ENCODE measurements at regions not wholly inside any gene's neighbourhood (a gene's known extent, or its start where the extent isn't known, plus 50 kb on each side); places are given as distances from the start of the nearest gene placed in this dataset.

DNA sequence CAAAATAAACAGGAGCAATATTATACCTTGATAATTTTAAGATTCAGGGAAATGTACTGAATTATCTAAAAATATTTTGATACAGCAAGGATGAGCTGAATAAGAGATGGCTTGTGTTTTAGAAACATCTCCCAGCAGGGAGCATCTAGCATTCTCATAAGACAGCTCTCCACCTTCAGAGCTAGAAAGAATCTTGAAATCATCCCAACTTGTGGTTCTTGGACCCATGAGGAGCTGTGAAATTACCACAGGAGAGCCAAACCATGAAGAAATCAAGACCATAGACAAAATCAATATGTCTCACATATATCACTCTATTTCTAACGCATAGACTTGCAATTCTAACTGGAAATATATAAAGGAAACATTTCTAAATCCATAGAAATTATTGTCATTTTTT, 210.6 kb upstream of the DKK2 start (continued):
- TF ChIP-seq, protein P1, sequence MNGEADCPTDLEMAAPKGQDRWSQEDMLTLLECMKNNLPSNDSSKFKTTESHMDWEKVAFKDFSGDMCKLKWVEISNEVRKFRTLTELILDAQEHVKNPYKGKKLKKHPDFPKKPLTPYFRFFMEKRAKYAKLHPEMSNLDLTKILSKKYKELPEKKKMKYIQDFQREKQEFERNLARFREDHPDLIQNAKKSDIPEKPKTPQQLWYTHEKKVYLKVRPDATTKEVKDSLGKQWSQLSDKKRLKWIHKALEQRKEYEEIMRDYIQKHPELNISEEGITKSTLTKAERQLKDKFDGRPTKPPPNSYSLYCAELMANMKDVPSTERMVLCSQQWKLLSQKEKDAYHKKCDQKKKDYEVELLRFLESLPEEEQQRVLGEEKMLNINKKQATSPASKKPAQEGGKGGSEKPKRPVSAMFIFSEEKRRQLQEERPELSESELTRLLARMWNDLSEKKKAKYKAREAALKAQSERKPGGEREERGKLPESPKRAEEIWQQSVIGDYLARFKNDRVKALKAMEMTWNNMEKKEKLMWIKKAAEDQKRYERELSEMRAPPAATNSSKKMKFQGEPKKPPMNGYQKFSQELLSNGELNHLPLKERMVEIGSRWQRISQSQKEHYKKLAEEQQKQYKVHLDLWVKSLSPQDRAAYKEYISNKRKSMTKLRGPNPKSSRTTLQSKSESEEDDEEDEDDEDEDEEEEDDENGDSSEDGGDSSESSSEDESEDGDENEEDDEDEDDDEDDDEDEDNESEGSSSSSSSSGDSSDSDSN (IDR thresholded peaks at IDR 0.05; ENCODE audit: borderline replicate concordance in 1 of 2, low read depth in 2 of 2, low read length in 2 of 2): no peak
- TF ChIP-seq ZNF551 (CRISPR knock-in tag; IDR thresholded peaks at IDR 0.05): no peak

DNA sequence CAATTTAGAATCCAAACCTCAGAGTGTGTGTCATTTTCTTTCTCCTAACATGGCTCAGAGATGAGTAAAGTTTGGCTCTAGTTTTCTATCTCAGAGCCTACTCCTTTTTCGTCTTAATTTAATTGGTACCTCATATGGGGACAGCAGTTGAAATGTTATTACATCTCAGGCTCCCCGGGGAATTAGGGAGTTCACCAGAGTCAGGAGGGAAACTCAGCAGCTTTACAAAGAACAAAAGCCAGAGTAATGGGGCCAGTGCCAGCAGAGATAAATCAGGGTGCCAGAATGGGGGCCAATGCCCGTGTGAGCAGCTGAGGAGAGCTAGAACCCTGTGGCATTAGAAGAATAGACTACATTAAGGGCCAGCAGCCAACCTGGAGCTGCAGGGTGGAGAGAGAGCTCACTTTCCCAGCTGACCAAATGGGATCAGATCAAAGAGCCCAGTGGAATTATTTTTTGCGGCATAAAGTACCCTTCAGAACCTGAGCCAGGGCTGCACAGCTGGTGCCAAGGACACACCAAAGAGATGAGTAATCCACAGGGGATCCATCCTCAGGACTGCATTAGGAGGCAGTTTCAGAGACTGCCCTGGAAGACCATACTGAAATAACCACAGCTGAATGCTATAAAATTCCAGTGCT, 207.1 kb upstream of the DKK2 start:
- ChIA-PET CTCF (ENCODE audit: low intra/inter-chr PET ratio) (no interaction called here), POLR2A (interaction anchor here (0.9 kb wide), 1 partner anchor 223 kb away, joined by 3 read pairs; no protein-coding TSS in a partner anchor)
- intact Hi-C loops (cut with micrococcal nuclease) (no loop called here), in situ Hi-C loops (cut with MboI) (no loop called here)
- Histone ChIP-seq H4K20me1 (replicated peaks; ENCODE audit: control insufficient read depth, insufficient read depth, low read length) (no peaks in the 10 kb centered on the region), H3K27ac (ENCODE audit: extremely low read depth, low read depth, low read length) (no peak overlapping the region), H3K9me1 (ENCODE audit: control insufficient read depth, insufficient read depth, low read length) (no peaks in the 10 kb centered on the region), H3K4me3 (no peak overlapping the region), H2AFZ (ENCODE audit: low read depth, low read length) (no peak overlapping the region), H3K27me3 (ENCODE audit: control insufficient read depth in 2 of 2, insufficient read depth in 2 of 2, low read length in 2 of 2) (no peaks in the 10 kb centered on the region), H3K9me3 (replicated peaks; ENCODE audit: control insufficient read depth, insufficient read depth, low read depth, low read length) (no peaks in the 10 kb centered on the region; the same call in 1 of the 2 replicates), H3K79me2 (ENCODE audit: control insufficient read depth, insufficient read depth, low read length) (no peaks in the 10 kb centered on the region), H3K4me2 (ENCODE audit: insufficient read depth, low read length) (no peak overlapping the region), H3K36me3 (ENCODE audit: control insufficient read depth, insufficient read depth, low read length) (no peaks in the 10 kb centered on the region), H3K4me1 (replicated peaks in 1 of 2; ENCODE audit: control insufficient read depth in 2 of 2, insufficient read depth in 2 of 2, low read length in 2 of 2) (no peaks in the 10 kb centered on the region), H3K9ac (ENCODE audit: insufficient read depth in 1 of 2, low read depth in 2 of 2, low read length in 2 of 2) (no peak overlapping the region)
- FAIRE-seq (no peak), DNase-seq (ENCODE audit: extremely low read depth in 1 of 4, low spot score in 3 of 4) (no peak), ATAC-seq (no peak)
- BruUV-seq (replicated peaks): no TSS peak
- 0% methylated on average over 4 of the region's 4 CpGs for WGBS (ENCODE audit: insufficient coverage, low coverage, missing lambda C conversion rate)
- TF ChIP-seq PHF21A (IDR thresholded peaks at IDR 0.05; ENCODE audit: borderline replicate concordance, low read depth): no peak
- TF ChIP-seq MTA2 (IDR thresholded peaks at IDR 0.05; ENCODE audit: low read depth): no peak
- TF ChIP-seq, protein P2, sequence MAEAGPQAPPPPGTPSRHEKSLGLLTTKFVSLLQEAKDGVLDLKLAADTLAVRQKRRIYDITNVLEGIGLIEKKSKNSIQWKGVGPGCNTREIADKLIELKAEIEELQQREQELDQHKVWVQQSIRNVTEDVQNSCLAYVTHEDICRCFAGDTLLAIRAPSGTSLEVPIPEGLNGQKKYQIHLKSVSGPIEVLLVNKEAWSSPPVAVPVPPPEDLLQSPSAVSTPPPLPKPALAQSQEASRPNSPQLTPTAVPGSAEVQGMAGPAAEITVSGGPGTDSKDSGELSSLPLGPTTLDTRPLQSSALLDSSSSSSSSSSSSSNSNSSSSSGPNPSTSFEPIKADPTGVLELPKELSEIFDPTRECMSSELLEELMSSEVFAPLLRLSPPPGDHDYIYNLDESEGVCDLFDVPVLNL (CRISPR knock-in tag; IDR thresholded peaks at IDR 0.05; ENCODE audit: low read depth): no peak
- TF ChIP-seq, protein P3, sequence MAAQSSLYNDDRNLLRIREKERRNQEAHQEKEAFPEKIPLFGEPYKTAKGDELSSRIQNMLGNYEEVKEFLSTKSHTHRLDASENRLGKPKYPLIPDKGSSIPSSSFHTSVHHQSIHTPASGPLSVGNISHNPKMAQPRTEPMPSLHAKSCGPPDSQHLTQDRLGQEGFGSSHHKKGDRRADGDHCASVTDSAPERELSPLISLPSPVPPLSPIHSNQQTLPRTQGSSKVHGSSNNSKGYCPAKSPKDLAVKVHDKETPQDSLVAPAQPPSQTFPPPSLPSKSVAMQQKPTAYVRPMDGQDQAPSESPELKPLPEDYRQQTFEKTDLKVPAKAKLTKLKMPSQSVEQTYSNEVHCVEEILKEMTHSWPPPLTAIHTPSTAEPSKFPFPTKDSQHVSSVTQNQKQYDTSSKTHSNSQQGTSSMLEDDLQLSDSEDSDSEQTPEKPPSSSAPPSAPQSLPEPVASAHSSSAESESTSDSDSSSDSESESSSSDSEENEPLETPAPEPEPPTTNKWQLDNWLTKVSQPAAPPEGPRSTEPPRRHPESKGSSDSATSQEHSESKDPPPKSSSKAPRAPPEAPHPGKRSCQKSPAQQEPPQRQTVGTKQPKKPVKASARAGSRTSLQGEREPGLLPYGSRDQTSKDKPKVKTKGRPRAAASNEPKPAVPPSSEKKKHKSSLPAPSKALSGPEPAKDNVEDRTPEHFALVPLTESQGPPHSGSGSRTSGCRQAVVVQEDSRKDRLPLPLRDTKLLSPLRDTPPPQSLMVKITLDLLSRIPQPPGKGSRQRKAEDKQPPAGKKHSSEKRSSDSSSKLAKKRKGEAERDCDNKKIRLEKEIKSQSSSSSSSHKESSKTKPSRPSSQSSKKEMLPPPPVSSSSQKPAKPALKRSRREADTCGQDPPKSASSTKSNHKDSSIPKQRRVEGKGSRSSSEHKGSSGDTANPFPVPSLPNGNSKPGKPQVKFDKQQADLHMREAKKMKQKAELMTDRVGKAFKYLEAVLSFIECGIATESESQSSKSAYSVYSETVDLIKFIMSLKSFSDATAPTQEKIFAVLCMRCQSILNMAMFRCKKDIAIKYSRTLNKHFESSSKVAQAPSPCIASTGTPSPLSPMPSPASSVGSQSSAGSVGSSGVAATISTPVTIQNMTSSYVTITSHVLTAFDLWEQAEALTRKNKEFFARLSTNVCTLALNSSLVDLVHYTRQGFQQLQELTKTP (IDR thresholded peaks at IDR 0.05; ENCODE audit: low read depth in 1 of 2, partially characterized antibody in 2 of 2): no peak
- TF ChIP-seq, protein P4, sequence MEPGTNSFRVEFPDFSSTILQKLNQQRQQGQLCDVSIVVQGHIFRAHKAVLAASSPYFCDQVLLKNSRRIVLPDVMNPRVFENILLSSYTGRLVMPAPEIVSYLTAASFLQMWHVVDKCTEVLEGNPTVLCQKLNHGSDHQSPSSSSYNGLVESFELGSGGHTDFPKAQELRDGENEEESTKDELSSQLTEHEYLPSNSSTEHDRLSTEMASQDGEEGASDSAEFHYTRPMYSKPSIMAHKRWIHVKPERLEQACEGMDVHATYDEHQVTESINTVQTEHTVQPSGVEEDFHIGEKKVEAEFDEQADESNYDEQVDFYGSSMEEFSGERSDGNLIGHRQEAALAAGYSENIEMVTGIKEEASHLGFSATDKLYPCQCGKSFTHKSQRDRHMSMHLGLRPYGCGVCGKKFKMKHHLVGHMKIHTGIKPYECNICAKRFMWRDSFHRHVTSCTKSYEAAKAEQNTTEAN (CRISPR knock-in tag; IDR thresholded peaks at IDR 0.05): no peak
- no peak for TF ChIP-seq ZNF121 (CRISPR knock-in tag; conservative IDR thresholded peaks at IDR 0.05)
- TF ChIP-seq YY1 (IDR thresholded peaks at IDR 0.05; ENCODE audit: borderline replicate concordance in 1 of 3, control insufficient read depth in 1 of 3, extremely low read depth in 1 of 3, insufficient read depth in 3 of 3, insufficient read length in 1 of 3, insufficient replicate concordance in 2 of 3, low read depth in 1 of 3, low read length in 2 of 3): no peak

Measured in K562 (cell line).